ENCODE measurements at regions not wholly inside any gene's neighbourhood (a gene's known extent, or its start where the extent isn't known, plus 50 kb on each side); places are given as distances from the start of the nearest gene placed in this dataset.
"Not testable (repeated sequence)": the region's sequence is repeated elsewhere in the genome, so short reads cannot be mapped to it uniquely, and the experiment has no call there.

DNA sequence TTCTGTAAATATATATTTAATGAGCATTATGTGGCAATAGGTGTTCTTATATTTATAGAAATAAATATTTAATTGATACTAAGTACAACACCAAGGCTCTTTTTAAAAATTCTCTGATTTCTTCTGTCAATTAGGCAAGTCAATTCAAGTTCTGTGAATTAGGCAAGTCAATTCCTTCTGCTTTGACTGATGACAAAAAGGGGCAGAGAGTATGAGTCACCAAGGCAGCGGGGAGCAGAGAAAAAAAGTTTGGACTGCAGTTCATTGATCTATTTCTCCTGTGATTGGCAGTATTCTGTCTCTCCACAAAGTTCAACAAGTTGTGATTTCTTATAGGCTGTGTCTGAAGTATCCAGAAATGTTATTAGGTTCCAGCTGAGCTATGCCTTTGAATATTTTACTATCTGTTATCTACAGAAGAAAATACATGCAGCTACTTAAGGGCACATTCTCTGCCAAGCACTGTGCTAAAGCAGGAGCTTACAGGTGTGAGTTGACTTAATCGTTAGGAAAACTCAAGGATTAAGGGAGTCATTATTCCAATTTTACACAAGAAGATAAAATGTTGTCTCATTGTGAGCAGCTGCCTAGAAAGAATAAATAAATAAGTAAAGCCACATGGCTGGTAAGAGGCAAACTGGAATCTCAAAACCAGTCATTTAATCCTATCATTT lies 206.4 kb upstream of the ALG10B start:
- no peak overlapping the region for H3K27ac ChIP-seq
- no peak overlapping the region for H3K4me3 ChIP-seq
- no peaks in the 10 kb centered on the region for H3K27me3 ChIP-seq
- no peaks in the 10 kb centered on the region for H4K20me1 ChIP-seq
- H3K4me1 ChIP-seq = peaks cover 0 to 14% (median 0%) of the 10 kb centered on the region in 10 experiments; a peak in 5 of 20 replicates
- no peaks in the 10 kb centered on the region for H3K36me3 ChIP-seq
- TF ChIP-seq Cebpa-rat (IDR thresholded peaks at IDR 0.05) = no peak
- H3K4me2 ChIP-seq = no peak overlapping the region
- H3K9ac ChIP-seq = no peak overlapping the region
- H3K9me3 ChIP-seq (replicated peaks in 1 of 11) = no peaks in the 10 kb centered on the region; a peak in 1 of 22 replicates

- TF ChIP-seq Cebpa-rat (IDR thresholded peaks at IDR 0.05) = no peak
- no peak overlapping the region for H3K4me3 ChIP-seq
- H3K9ac ChIP-seq = no peak overlapping the region
- H3K4me1 ChIP-seq = peaks cover 0 to 4% (median 0%) of the 10 kb centered on the region in 10 experiments; a peak in 5 of 20 replicates
- no peaks in the 10 kb centered on the region for H3K9me3 ChIP-seq (replicated peaks in 1 of 11)
- H3K27me3 ChIP-seq = no peaks in the 10 kb centered on the region
- H3K4me2 ChIP-seq = no peak overlapping the region
- H3K27ac ChIP-seq = no peak overlapping the region
- no peaks in the 10 kb centered on the region for H3K36me3 ChIP-seq
- H4K20me1 ChIP-seq = no peaks in the 10 kb centered on the region
Observed at GRCh38 chr12:38113991-38114390, 202.6 kb upstream of the ALG10B start.

- H3K9ac ChIP-seq = no peak overlapping the region
- H3K9me3 ChIP-seq (replicated peaks in 1 of 11) = peaks cover 0 to 2% (median 0%) of the 10 kb centered on the region in 11 experiments; a peak in 4 of 22 replicates
- no peaks in the 10 kb centered on the region for H3K27me3 ChIP-seq
- TF ChIP-seq Cebpa-rat (IDR thresholded peaks at IDR 0.05) = no peak
- no peak overlapping the region for H3K27ac ChIP-seq
- no peak overlapping the region for H3K4me2 ChIP-seq
- H4K20me1 ChIP-seq = no peaks in the 10 kb centered on the region
- no peaks in the 10 kb centered on the region for H3K4me1 ChIP-seq
- no peak overlapping the region for H3K4me3 ChIP-seq
- no peaks in the 10 kb centered on the region for H3K36me3 ChIP-seq
Observed at GRCh38 chr12:38116968-38117367, 199.6 kb upstream of the ALG10B start.

- Histone ChIP-seq H3K4me3 (no peak overlapping the region), H3K9me3 (replicated peaks in 1 of 11) (peaks cover 0 to 18% (median 15%) of the 10 kb centered on the region in 11 experiments; a peak in 18 of 22 replicates), H3K9ac (no peak overlapping the region), H3K4me1 (peaks cover 0 to 3% (median 0%) of the 10 kb centered on the region in 10 experiments; a peak in 5 of 20 replicates), H3K27ac (no peak overlapping the region), H3K4me2 (no peak overlapping the region), H4K20me1 (no peaks in the 10 kb centered on the region), H3K27me3 (no peaks in the 10 kb centered on the region), H3K36me3 (no peaks in the 10 kb centered on the region)
- TF ChIP-seq Cebpa-rat (IDR thresholded peaks at IDR 0.05) = no peak
Observed at GRCh38 chr12:38118632-38119031, 197.9 kb upstream of the ALG10B start.

DNA sequence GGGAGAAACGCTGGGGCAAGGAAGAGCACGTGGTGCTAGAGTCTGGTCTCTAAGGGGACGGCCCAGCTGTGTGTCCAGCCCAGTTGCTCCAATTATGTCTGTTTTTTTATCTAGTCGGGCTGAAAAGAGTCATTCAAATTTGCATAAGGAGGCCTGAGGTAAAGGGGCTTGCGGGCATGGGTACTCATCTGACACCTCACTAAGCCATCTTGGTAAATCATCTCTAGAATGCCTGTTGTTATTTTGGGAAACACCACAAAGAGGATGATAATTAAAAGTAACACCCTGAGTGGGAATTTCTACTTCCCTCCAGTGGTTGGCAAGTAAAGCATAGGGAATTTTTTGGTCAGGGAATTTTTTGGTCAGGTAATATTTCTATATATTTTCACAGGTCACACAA lies 196.1 kb upstream of the ALG10B start:
- no peak overlapping the region for H3K4me2 ChIP-seq
- no peaks in the 10 kb centered on the region for H3K36me3 ChIP-seq
- no peaks in the 10 kb centered on the region for H4K20me1 ChIP-seq
- no peak overlapping the region for H3K9ac ChIP-seq
- H3K27ac ChIP-seq = no peak overlapping the region
- H3K9me3 ChIP-seq (replicated peaks in 1 of 11) = peaks cover 0 to 29% (median 18%) of the 10 kb centered on the region in 11 experiments; a peak in 18 of 22 replicates
- H3K4me3 ChIP-seq = no peak overlapping the region
- TF ChIP-seq Cebpa-rat (IDR thresholded peaks at IDR 0.05) = no peak
- peaks cover 0 to 11% (median 3%) of the 10 kb centered on the region in 10 experiments; a peak in 8 of 20 replicates for H3K4me1 ChIP-seq
- H3K27me3 ChIP-seq = no peaks in the 10 kb centered on the region

GRCh38 chr12:38123028-38123427 lies 193.5 kb upstream of the ALG10B start:
- H3K36me3 ChIP-seq, H4K20me1 ChIP-seq, H3K9ac ChIP-seq, H3K27me3 ChIP-seq, H3K4me2 ChIP-seq, H3K27ac ChIP-seq, H3K4me3 ChIP-seq: not testable (repeated sequence)
- Histone ChIP-seq H3K9me3 (replicated peaks in 1 of 11) (peaks cover 0 to 31% (median 18%) of the 10 kb centered on the region in 11 experiments; a peak in 18 of 22 replicates), H3K4me1 (peaks cover 0 to 11% (median 3%) of the 10 kb centered on the region in 10 experiments; a peak in 8 of 20 replicates)

GRCh38 chr12:38123566-38124246 lies 192.9 kb upstream of the ALG10B start:
- Histone ChIP-seq H3K9ac (no peak overlapping the region), H3K9me3 (replicated peaks in 1 of 11) (peaks cover 0 to 31% (median 18%) of the 10 kb centered on the region in 11 experiments; a peak in 18 of 22 replicates), H3K27me3 (no peaks in the 10 kb centered on the region), H3K4me3 (no peak overlapping the region), H3K4me2 (peak overlapping the region in 4 of 11 experiments; percentile 3 to 15 (median 8); a peak in 3 of 22 replicates), H4K20me1 (no peaks in the 10 kb centered on the region), H3K4me1 (peaks cover 0 to 11% (median 3%) of the 10 kb centered on the region in 10 experiments; a peak in 8 of 20 replicates), H3K36me3 (no peaks in the 10 kb centered on the region), H3K27ac (no peak overlapping the region)
- TF ChIP-seq Cebpa-rat (IDR thresholded peaks at IDR 0.05) = no peak

- Histone ChIP-seq H3K27me3 (no peaks in the 10 kb centered on the region), H3K27ac (no peak overlapping the region; a peak in 1 of 22 replicates), H3K4me2 (peak overlapping the region in 4 of 11 experiments; percentile 3 to 15 (median 8); a peak in 3 of 22 replicates), H3K9me3 (replicated peaks in 1 of 11) (peaks cover 0 to 31% (median 18%) of the 10 kb centered on the region in 11 experiments; a peak in 18 of 22 replicates), H3K9ac (no peak overlapping the region), H3K4me1 (peaks cover 0 to 11% (median 3%) of the 10 kb centered on the region in 10 experiments; a peak in 8 of 20 replicates), H3K36me3 (no peaks in the 10 kb centered on the region), H3K4me3 (no peak overlapping the region), H4K20me1 (no peaks in the 10 kb centered on the region)
- TF ChIP-seq Cebpa-rat (IDR thresholded peaks at IDR 0.05) = no peak
Observed at GRCh38 chr12:38124247-38125012, 192.1 kb upstream of the ALG10B start.

GRCh38 chr12:38132139-38132538 lies 184.4 kb upstream of the ALG10B start:
- Histone ChIP-seq H3K27me3 (no peaks in the 10 kb centered on the region), H3K4me1 (peaks cover 0 to 10% (median 0%) of the 10 kb centered on the region in 10 experiments; a peak in 1 of 20 replicates), H3K4me2 (no peak overlapping the region), H4K20me1 (no peaks in the 10 kb centered on the region), H3K27ac (no peak overlapping the region), H3K9me3 (replicated peaks in 1 of 11) (peaks cover 0 to 11% (median 0%) of the 10 kb centered on the region in 11 experiments; a peak in 4 of 22 replicates), H3K9ac (no peak overlapping the region), H3K4me3 (no peak overlapping the region), H3K36me3 (no peaks in the 10 kb centered on the region)
- no peak for TF ChIP-seq Cebpa-rat (IDR thresholded peaks at IDR 0.05)

Measured in BLaER1 treated with 17β-estradiol and CSF1 and Interleukin-3, amounts not matched to agents 10 nM and 100 nM (cell line).